DMS153 (cell line): ENCODE measurements at regions not wholly inside any gene's neighbourhood (a gene's known extent, or its start where the extent isn't known, plus 50 kb on each side); places are given as distances from the start of the nearest gene placed in this dataset.
"Not testable (repeated sequence)": the region's sequence is repeated elsewhere in the genome, so short reads cannot be mapped to it uniquely, and the experiment has no call there.

Source experiments
- DNase-seq: peaks from one replicate; lab custom pipeline; 2025; lab: John Stamatoyannopoulos, UW

GRCh38 chr6:100226811-100227210 is 232.8 kb upstream of the MCHR2 start:
- no peak for DNase-seq

GRCh38 chr6:100223952-100224351 is 229.9 kb upstream of the MCHR2 start:
- not testable (repeated sequence) for DNase-seq

DNA sequence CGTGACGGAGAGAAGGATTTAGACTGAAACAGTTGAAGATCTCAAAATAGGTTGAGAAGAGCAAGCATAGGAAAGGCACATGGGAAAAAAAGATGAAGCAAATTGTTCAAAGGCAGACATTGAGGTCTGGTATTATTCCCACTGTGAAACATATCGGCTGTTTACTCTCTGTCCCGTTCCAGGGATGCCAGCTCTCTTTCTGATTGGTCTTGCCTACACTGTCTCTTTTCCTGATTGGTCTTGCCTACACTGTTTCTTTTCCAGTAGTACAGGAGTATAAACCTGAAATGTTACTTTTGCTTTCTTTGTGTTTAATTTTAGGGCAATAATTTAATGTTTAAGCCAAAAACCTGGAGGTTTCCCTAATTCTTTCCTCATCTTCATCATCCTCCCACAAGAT is 226.5 kb upstream of the MCHR2 start:
- DNase-seq: no peak

DNA sequence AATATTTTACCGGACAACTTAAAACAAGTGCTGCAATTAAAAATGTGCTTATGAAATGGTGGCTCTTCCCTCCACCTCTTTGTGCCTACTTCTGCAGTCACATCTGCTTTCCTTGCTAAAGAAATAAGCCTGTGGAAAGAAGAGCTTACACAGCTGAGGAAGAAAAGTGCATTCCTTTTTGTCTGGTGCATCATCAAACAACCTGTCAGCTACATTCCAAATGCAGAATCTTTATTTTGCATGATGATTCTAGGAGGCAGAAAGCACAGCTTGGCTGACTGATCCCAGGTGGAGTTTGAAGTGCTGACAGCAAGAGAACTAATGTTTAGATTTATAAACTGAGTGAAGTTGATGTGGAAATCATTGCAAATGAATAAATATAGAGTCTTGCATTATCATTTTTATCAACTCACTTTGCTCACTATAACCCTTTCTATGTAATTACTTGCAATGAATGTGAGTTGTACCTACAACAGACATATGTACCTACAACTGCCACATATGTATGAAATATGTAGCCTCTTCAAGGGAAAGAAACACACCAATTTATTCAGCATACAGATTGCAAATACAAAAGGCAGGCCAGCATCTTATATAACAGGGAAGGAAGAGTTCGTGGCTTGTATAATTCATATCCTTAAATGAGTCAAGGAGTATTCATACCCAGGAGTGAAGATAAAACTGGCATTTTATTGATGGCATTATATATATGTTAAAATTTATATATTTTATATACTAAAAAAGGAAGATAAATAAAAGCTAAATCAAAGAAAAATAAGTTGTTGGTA is 223.4 kb upstream of the MCHR2 start:
- no peak for DNase-seq

- no peak for DNase-seq
These were observed 222.7 kb upstream of the MCHR2 start for GRCh38 chr6:100216760-100217159.

DNA sequence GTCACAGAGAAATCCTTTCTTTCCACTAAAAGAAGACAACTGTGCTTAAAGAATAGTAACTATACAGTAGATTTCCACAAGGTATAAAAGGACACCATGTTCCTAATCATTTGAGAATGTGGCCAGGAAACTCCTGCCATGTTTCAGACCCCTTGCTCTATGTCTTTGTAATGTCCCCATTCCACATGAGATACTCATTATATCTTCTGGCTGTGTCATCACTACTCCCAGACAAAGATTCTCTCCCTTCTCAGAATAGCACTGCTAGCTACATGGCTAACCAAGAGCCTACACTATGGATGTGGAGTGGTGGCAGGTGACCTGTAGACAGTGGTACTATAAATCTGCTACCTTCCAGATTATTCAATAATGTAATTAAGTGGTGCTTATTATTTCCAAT is 218.1 kb upstream of the MCHR2 start:
- DNase-seq: no peak

DNA sequence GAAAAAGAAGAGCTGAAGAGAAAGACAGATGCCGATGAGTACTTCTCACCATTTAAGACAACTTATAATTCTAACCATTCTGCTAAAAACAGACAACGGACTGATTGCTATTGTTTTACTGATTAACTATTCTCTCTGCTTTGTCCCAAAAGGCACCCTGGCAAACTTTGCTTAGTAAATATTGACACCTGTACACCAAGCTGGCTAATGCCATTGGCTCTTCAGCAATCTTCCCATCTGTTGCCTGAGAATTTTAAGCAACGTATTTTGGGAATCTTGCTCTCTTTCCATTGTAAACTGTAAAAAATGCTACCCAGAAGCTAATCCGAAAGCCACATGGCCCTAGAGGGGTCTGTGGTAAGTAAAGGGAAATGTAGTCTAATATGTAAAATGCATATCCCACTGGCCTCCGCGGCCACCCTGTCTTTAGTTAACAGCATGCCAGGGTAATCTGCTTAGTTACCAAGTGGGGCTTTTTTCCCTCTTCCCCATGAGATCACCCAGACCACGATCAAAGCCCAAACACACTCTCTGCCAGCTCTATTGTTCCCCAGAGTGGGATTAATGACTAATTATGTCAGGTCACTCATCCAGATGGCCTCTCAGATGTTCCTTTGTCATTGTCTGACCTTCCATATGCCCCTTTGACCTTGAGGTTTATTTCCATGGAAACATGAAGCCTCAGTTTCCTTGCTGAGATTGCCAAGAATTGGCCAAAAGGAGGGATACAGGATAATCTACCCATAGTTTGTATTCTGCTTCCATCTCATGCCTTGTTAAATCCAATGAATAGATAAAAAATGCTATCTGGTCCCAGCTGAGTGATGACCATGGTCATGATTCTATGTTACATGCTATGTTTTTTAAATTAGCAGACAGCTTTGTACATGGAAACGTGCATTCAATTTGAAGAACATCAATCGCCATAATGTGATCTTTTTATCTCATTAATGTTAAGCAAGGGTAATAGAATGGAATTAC is 216.4 kb upstream of the MCHR2 start:
- no peak for DNase-seq

DNA sequence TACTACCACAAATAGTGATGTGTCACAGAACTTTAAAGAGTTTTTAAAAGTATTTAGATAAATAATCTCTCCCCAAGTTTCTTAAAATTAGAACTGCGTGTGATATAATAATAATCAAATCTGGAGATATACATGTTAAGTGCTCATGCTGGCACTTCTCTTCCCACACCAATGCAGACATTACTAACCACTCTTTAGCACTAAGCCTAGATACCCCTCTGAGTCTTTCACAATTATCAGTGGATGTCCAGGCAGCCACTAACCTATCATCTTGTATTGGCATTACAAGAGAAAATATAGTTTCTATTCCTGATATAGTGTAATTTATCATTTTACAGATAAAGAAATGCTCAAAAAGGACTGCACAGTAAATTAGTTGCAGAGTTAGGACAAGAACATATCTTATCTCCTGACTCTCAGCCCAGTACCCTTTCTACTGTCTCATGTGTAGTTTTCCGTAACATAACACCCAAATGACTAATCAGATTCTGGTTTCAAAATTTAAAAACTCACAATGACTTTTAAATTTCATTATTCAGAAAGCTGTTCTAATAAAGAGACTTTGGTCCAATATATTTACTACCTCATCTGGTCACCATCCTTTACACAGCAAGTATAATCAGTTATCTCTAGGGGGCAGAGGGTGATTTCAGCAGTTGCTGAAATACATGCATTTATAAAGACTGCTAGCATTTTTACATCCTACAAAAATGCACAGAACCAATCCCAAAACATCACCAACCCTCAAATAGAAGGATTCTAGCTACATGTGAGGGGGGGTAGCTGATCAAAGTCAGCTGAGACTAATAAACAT is 215.5 kb upstream of the MCHR2 start:
- no peak for DNase-seq

DNA sequence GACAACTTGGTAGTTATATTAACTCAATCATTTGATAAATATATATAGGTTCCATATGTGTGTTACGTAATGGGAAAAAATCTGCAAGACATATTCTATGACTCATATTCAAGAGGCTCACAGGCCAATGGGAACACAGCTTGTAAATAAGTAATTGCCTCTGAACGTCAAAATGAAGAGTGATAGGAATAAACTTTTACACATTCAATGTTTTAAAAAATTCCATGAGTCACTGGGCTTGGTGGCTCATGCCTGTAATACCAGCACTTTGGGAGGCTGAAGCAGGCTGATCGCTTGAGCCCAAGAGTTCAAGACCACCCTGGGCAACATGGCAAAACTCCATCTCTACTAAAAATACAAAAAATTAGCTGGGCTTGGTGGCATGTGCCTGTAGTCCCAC is 209.4 kb upstream of the MCHR2 start:
- no peak for DNase-seq

GRCh38 chr6:100202417-100203194 is 208.6 kb upstream of the MCHR2 start:
- DNase-seq: no peak

DNA sequence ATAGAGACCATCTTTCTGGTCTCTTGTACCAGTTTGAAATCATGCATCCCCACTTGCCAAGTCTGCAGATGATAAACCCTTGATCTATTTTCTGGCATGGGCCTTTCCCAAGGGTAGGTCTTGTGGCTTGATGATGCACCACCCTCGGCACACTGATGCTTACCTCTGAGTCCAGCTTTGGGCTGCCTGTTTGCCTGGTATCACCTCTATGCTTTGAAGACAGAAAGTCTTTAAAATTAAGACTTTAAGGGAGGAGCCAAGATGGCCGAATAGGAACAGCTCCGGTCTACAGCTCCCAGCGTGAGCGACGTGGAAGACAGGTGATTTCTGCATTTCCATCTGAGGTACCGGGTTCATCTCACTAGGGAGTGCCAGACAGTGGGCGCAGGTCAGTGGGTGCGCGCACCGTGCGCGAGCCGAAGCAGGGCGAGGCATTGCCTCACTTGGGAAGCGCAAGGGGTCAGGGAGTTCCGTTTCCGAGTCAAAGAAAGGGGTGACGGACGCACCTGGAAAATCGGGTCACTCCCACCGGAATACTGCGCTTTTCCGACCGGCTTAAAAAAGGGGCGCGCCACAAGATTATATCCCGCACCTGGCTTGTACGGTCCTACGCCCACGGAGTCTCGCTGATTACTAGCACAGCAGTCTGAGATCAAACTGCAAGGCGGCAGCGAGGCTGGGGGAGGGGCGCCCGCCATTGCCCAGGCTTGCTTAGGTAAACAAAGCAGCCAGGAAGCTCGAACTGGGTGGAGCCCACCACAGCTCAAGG is 202.4 kb upstream of the MCHR2 start:
- DNase-seq: not testable (repeated sequence)

DNA sequence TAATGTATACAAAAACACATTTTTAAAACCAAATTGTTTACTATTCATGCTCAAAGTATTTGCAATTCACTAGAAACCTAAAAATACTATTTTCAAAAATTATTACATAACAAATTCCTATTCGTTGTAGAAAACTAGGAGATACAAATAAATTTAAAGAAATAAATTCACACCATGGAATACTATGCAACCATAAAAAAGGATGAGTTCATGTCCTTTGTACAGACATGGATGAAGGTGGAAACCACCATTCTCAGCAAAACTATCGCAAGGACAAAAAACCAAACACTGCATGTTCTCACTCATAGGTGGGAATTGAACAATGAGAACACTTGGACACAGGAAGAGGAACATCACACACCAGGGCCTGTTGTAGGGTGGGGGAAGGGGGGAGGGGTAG is 201.2 kb upstream of the MCHR2 start:
- DNase-seq: not testable (repeated sequence)

- no peak for DNase-seq
These were observed 200.5 kb upstream of the MCHR2 start for GRCh38 chr6:100194535-100194934.

DNA sequence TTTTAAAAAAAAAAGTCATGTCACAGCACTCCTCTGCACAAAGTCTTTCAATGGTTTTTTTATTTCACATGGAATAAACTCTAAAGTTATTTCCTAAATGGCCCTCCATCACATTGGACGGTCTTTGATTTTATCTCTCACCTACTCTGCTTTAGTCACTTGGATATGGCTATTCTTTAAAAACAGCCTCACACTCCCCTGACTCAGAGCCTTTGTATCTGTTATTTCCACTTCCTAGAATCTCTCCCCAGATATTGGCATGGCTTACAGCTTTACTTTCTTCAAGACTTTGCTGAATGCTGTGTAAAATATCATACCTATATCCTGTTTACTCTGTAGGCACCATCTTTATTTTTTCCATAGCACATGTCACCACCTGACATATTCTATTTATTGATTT is 194.7 kb upstream of the MCHR2 start:
- DNase-seq: no peak

DNA sequence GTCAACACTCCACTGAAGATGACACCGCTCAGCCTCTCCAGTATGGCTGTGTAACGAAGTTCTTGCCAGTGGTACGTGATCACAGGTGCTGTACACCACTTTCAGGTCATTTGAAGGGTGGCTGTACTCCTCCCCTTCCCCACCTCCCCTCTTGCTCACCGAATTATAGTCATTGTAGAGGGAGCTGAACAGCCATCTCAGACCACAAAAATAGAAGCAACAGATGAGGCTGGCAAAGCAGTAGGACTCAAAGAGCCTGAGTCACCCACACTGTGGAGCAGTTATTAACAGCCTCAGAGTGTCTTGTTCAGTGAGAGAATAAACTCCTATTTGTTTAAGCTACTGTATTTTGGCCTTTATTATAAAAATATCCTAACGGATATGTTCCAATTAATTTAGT is 192.5 kb upstream of the MCHR2 start:
- no peak for DNase-seq

- DNase-seq: no peak
These were observed 191.6 kb upstream of the MCHR2 start for GRCh38 chr6:100185615-100186014.

DNA sequence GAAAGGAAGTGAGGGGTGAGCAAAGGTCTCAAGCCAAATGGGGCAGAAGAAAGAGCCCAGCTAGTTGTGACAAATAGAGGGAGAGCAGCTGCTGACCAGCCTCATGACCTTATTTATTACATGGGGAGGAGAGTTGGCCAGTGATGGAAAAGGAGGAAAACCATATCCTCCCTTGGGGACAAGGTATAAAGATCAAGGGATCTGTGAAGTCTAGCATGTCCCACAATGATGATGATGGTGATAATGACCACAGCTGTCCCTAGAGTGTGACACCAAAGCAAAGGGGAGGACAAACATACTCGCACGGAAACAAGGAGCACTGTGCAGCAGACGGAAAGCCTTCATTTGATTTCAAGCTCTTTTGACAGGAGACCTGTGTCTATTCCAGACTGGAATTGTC is 190.4 kb upstream of the MCHR2 start:
- DNase-seq: no peak

DNA sequence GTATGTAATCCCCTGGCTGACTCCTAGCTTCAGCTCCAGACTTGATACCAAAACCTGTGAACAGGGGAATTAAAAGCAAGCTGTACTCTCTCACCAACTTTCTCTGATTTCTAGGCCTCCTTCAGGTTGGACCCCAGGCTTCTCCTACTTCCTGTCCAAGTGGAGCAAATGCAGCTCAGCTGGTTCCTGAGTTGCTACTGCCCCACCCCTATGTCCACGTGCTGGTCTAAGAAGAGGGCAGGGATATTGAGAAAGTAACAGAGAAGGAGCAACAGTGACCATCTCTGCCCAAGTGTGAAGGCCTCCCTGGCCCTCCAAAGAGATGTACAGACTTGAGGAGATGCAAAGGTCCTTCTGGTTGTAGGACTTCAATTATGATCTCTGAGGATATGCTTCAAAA is 188.3 kb upstream of the MCHR2 start:
- no peak for DNase-seq

- no peak for DNase-seq
These were observed 187.3 kb upstream of the MCHR2 start for GRCh38 chr6:100181309-100181708.

GRCh38 chr6:100179576-100179975 is 185.6 kb upstream of the MCHR2 start:
- no peak for DNase-seq

GRCh38 chr6:100177956-100178355 is 183.9 kb upstream of the MCHR2 start:
- no peak for DNase-seq
